Duodenal mucosa (tissue), 2 donors: ENCODE measurements at regions not wholly inside any gene's neighbourhood (a gene's known extent, or its start where the extent isn't known, plus 50 kb on each side); places are given as distances from the start of the nearest gene placed in this dataset.

Source experiments
- H3K27ac ChIP-seq: one replicate; pipeline ENCODE4 v1.7.0; 2013; ENCODE audit warnings: low read depth, low read length
- H3K27me3 ChIP-seq, 2 donors: one replicate each; pipeline ENCODE4 v1.7.0; 2013; ENCODE audit warnings: low read length in 2 of 2, control low read depth in 1 of 2; ENCODE audit not compliant: insufficient read depth in 2 of 2, control insufficient read depth in 1 of 2
- H3K36me3 ChIP-seq, 2 donors: one replicate each; pipeline ENCODE4 v1.7.0; 2013; ENCODE audit warnings: low read length in 2 of 2, control low read depth in 1 of 2; ENCODE audit not compliant: insufficient read depth in 2 of 2, control insufficient read depth in 1 of 2
- H3K4me1 ChIP-seq, 2 donors: one replicate each; pipeline ENCODE4 v1.7.0; 2013; ENCODE audit warnings: low read length in 2 of 2, control low read depth in 1 of 2; ENCODE audit not compliant: insufficient read depth in 2 of 2, control insufficient read depth in 1 of 2
- H3K4me3 ChIP-seq, 2 donors: one replicate each; pipeline ENCODE4 v1.7.0; 2013; ENCODE audit warnings: low read length in 2 of 2, low read depth in 1 of 2
- H3K9ac ChIP-seq, 2 donors: one replicate each; pipeline ENCODE4 v1.7.0; 2013; ENCODE audit warnings: low read length in 2 of 2, low read depth in 1 of 2
- H3K9me3 ChIP-seq, 2 donors: one replicate each; pipeline ENCODE4 v1.7.0; 2013; ENCODE audit warnings: low read length in 2 of 2, control low read depth in 1 of 2; ENCODE audit not compliant: control insufficient read depth in 1 of 2

DNA sequence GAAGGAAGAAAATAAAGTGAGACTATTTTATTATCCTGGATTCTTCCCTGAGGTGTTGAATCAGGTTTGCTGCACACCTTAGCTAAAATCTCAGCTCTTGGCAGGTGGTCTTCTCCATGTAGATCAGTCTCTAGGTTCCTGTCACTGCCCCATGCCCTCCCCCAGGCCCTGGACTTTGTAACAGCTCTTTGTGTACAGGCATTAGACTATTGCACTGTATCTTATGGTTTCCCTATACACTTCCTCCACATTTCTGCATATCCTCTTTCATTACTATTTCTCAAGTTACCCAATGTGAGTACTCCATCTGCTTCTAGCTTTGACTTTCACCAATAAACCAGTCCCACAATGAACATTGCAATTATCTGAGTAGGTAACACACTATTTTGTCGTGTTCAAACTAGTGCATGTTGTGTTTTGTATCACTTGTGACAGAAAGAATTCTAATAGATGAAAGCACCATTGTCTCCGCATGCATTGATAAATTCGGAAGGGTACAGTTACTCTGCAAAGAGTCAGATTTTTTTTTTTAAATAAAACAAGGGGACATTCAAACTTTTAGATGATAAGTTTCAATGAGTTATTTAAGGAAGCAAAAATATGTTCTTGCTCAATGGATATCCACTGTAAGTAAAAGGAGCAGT, 1348.7 kb upstream of the C9orf72 start:
- Histone ChIP-seq H3K27me3 (no peaks in the 10 kb centered on the region), H3K36me3 (no peaks in the 10 kb centered on the region), H3K27ac (no peak overlapping the region), H3K4me1 (no peaks in the 10 kb centered on the region), H3K9ac (no peak overlapping the region), H3K9me3 (no peaks in the 10 kb centered on the region), H3K4me3 (no peak overlapping the region)

GRCh38 chr9:28922891-28923290, 1349.6 kb upstream of the C9orf72 start:
- no peak overlapping the region for H3K4me3 ChIP-seq
- no peaks in the 10 kb centered on the region for H3K4me1 ChIP-seq
- H3K27ac ChIP-seq, result no peak overlapping the region
- no peaks in the 10 kb centered on the region for H3K9me3 ChIP-seq
- no peaks in the 10 kb centered on the region for H3K27me3 ChIP-seq
- H3K36me3 ChIP-seq, result no peaks in the 10 kb centered on the region
- H3K9ac ChIP-seq, result no peak overlapping the region

- H3K9ac ChIP-seq, result no peak overlapping the region
- H3K4me3 ChIP-seq, result no peak overlapping the region
- H3K27me3 ChIP-seq, result no peaks in the 10 kb centered on the region
- H3K9me3 ChIP-seq, result no peaks in the 10 kb centered on the region
- no peaks in the 10 kb centered on the region for H3K4me1 ChIP-seq
- H3K36me3 ChIP-seq, result no peaks in the 10 kb centered on the region
- no peak overlapping the region for H3K27ac ChIP-seq
Observed at GRCh38 chr9:28923351-28923750, 1350.1 kb upstream of the C9orf72 start.

DNA sequence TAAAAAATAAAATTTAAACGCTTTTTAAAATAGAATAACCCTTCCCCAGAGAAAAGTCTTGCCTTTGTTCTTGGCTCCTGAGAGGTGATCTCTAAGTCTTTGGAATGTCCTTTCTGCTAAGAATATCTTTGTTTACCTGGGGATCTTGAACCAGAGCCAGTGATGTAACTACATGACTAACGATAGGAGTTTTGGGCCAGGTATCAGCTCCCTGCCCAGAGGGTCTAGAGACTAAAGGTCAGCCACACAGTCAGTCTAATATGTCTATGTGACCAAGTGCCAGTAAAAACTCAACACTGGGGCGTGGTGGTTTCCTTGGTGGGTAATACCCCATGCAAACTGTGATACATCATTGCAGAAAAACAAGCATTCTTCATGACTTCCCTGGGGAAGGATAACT, 1351.9 kb upstream of the C9orf72 start:
- Histone ChIP-seq H3K4me1 (no peaks in the 10 kb centered on the region), H3K36me3 (no peaks in the 10 kb centered on the region), H3K9me3 (no peaks in the 10 kb centered on the region), H3K9ac (no peak overlapping the region), H3K27me3 (no peaks in the 10 kb centered on the region), H3K27ac (no peak overlapping the region), H3K4me3 (no peak overlapping the region)

DNA sequence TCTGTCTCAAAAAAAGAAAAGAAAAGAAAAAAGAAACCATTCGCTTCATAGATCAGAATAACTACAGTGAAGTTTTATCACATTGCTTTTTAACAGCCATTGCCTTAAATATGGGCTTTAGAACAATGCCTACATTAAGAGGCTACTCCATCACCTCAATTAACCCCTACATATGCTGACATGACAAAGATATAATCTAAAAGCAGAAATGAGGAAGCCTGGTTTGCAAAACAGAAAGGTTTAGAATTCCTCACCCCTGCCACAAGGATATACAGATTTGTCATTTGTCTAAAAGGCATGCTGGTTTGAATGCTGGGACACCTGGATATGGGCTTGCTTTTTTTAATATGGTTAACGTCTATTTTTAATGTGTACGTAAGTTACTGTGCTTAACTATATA, 1353.0 kb upstream of the C9orf72 start:
- no peak overlapping the region for H3K27ac ChIP-seq
- H3K36me3 ChIP-seq, result no peaks in the 10 kb centered on the region
- no peaks in the 10 kb centered on the region for H3K4me1 ChIP-seq
- no peak overlapping the region for H3K4me3 ChIP-seq
- H3K9ac ChIP-seq, result no peak overlapping the region
- no peaks in the 10 kb centered on the region for H3K27me3 ChIP-seq
- H3K9me3 ChIP-seq, result peaks cover 0 to 6% of the 10 kb centered on the region in 2 donors

DNA sequence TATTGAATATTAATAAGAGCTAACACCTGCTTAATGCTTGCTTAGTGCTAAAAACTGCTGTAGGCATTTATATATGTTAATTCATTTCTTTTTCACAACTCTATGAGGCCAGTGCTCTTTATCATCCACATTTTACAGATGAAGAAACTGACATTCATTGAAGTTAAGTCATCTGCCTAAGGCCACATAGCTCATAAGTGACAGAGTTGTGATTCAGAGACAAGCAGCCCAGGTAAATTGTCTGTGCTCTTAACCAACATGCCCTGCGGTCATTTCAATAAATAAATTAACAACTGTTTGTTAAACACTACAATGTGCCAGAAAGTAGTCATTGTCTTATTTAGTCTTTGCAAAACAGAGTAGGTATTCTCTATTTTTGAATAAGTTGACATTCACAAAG, 1354.4 kb upstream of the C9orf72 start:
- no peaks in the 10 kb centered on the region for H3K27me3 ChIP-seq
- H3K4me1 ChIP-seq, result no peaks in the 10 kb centered on the region
- peaks cover 0 to 6% of the 10 kb centered on the region in 2 donors for H3K9me3 ChIP-seq

GRCh38 chr9:28929433-28929832, 1356.2 kb upstream of the C9orf72 start:
- H3K27me3 ChIP-seq, result no peaks in the 10 kb centered on the region
- H3K9me3 ChIP-seq, result peaks cover 0 to 6% of the 10 kb centered on the region in 2 donors
- H3K36me3 ChIP-seq, result no peaks in the 10 kb centered on the region
- H3K9ac ChIP-seq, result no peak overlapping the region
- no peak overlapping the region for H3K4me3 ChIP-seq
- no peaks in the 10 kb centered on the region for H3K4me1 ChIP-seq
- no peak overlapping the region for H3K27ac ChIP-seq

More for the DNA sequence above, 1354.4 kb upstream of the C9orf72 start:
- Histone ChIP-seq H3K27ac (no peak overlapping the region), H3K4me3 (no peak overlapping the region), H3K9ac (no peak overlapping the region), H3K36me3 (no peaks in the 10 kb centered on the region)

DNA sequence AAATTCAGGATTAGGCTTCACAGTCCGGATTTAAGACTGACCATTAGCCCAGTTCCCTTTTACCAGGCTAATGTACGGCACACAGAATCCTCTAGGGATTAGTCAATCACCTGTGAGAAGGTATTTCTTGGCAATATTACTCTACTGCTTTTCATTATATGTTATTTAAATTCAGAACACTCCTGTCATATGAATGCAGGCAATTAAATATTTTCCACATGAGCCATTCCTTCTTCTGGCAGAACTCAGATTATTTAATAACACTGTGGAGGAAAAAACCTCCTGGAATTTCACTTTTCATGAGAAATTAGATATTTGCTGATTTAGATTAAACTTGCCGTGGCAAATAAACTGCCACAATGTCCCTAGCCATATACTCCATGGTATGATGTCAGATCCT, 1357.5 kb upstream of the C9orf72 start:
- Histone ChIP-seq H3K4me3 (no peak overlapping the region), H3K27ac (no peak overlapping the region), H3K36me3 (no peaks in the 10 kb centered on the region), H3K27me3 (no peaks in the 10 kb centered on the region), H3K9ac (no peak overlapping the region), H3K9me3 (peaks cover 0 to 6% of the 10 kb centered on the region in 2 donors), H3K4me1 (no peaks in the 10 kb centered on the region)

DNA sequence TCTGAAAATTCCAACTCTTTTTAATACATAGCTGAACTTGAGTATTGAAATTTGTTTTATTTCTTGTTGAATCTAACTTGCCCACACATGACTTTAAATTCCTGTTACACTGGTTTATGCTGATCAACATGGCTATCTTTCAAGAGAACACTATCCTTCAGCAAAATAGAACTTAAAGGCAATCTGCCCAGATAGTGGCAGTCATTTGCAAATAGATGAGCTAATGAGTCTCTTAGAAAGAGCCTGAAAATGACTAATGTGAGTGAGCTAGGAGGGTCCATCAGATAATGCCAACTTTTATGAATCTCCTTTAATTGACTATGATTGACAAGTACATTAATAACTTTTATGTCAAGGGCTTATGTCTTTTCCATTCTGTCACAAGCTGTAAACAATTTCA, 1360.8 kb upstream of the C9orf72 start:
- Histone ChIP-seq H3K9ac (no peak overlapping the region), H3K9me3 (peaks cover 0 to 6% of the 10 kb centered on the region in 2 donors), H3K27me3 (no peaks in the 10 kb centered on the region), H3K4me3 (no peak overlapping the region), H3K4me1 (no peaks in the 10 kb centered on the region), H3K36me3 (no peaks in the 10 kb centered on the region), H3K27ac (no peak overlapping the region)

DNA sequence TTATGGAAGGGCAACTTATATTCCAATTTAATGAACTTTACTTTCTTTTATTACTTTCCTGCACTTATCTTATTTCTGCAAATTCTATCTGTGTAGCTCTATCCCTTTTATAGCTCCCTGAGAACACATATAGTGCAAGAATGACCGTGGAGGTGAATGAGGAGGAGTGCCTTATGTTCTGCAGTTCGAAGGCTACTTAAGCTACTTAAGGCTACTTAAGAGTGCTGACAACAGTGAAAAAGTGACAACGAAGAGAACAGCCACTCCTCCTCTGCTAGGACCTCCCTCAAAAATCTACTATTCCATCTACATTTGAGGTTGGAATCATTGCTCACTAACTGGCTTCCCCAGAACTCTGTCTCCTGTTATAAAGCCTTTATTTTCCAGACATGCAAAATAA, 1365.7 kb upstream of the C9orf72 start:
- Histone ChIP-seq H3K36me3 (no peaks in the 10 kb centered on the region), H3K4me3 (no peak overlapping the region), H3K27me3 (no peaks in the 10 kb centered on the region), H3K9me3 (no peaks in the 10 kb centered on the region), H3K27ac (no peak overlapping the region), H3K9ac (no peak overlapping the region), H3K4me1 (no peaks in the 10 kb centered on the region)

DNA sequence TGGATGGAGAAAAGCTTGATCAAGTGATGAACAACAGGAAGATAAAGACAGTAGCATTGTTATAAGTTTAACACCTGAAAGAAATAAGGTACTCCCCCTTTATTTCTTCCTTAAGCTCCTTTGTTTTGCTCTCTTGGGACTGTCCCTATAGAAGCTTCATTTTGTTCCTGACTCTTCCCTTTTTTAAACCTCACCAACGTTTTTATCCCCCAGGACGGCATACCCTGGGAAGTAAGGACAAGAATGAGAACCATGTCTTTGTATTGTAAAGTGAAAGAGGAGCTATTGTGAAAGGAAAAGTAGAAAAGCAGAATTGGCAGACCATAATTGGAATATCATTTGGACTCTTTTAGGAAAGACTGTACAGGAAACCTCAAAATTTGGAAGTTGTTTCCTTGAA, 1368.6 kb upstream of the C9orf72 start:
- H3K9ac ChIP-seq, result no peak overlapping the region
- no peaks in the 10 kb centered on the region for H3K36me3 ChIP-seq
- no peaks in the 10 kb centered on the region for H3K27me3 ChIP-seq
- no peak overlapping the region for H3K4me3 ChIP-seq
- no peaks in the 10 kb centered on the region for H3K4me1 ChIP-seq
- no peaks in the 10 kb centered on the region for H3K9me3 ChIP-seq
- H3K27ac ChIP-seq, result no peak overlapping the region
